ENCODE measurements at regions not wholly inside any gene's neighbourhood (a gene's known extent, or its start where the extent isn't known, plus 50 kb on each side); places are given as distances from the start of the nearest gene placed in this dataset.

DNA sequence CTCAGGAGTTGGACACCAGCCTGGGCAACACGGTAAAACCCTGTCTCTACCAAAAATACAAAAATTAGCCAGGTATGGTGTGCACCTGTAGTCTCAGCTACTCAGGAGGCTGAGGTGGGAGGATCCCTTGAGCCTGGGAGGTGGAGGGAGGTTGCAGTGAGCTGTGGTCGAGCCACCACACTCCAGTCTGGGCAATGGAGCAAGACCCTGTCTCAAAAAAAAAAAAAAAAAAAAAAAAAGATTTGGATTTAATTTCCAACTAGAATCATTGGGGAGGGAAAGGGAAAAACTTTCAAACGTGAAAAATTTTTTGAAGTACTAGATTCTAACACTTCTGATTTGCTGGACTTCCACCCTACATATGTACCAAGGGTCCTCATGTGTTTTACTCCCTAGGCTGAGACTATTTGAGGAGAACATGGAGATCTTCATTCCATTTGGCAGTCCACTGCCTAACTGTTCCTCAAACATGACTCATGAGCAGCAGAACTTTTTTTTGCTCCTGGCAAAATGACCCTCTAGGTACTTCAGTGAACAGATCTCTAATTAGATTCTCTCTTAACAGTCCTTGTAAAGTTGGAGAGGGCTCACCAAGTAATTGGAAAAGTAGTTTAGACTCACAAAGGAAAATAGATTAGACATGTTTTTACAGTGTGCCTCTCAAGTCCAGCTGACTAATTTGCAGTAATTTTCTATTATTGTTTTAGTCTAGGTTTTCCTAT, 267.6 kb downstream of the METTL4 start:
- Histone ChIP-seq H3K4me3 (no peak overlapping the region), H3K27ac (no peak overlapping the region)
- no peak for DNase-seq (ENCODE audit: low spot score)
- TF ChIP-seq, protein P1, sequence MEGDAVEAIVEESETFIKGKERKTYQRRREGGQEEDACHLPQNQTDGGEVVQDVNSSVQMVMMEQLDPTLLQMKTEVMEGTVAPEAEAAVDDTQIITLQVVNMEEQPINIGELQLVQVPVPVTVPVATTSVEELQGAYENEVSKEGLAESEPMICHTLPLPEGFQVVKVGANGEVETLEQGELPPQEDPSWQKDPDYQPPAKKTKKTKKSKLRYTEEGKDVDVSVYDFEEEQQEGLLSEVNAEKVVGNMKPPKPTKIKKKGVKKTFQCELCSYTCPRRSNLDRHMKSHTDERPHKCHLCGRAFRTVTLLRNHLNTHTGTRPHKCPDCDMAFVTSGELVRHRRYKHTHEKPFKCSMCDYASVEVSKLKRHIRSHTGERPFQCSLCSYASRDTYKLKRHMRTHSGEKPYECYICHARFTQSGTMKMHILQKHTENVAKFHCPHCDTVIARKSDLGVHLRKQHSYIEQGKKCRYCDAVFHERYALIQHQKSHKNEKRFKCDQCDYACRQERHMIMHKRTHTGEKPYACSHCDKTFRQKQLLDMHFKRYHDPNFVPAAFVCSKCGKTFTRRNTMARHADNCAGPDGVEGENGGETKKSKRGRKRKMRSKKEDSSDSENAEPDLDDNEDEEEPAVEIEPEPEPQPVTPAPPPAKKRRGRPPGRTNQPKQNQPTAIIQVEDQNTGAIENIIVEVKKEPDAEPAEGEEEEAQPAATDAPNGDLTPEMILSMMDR (IDR thresholded peaks at IDR 0.05), result no peak

DNA sequence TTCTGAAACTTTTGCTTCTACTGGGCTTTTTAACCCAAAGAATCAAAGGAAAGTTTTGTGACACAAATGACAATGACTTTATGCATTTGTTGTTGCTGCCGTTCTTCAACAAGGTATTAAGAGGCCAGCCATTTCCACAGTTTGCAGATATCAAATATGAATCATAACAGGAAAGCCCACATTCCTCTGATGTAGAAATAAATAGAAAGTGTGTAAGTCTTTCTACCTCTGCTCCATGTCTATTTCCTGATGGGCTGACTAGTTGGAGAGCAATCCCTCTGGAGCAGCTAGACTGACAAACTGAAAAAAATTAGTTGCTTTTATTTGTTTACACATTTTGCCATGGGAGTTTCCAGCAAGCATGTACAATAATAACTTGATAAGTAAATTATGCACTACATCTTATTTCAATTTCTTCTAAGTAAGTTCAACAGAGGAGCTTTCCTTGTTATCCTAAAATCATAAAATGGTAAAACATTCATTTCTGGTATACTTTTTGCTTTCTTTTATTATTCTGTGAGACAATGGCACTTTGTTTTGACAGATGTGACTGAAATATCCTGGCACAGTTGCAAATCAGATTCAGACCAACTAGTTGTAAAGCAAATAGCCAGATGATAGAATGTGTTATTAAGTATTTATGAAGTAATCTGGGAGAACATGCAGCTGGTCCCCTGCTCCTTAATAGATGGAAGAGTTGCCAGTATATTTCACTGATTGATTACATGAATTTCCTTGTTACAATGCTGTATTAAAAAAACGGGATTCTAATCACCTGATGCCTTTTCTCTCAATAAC, 266.7 kb downstream of the METTL4 start:
- no peak overlapping the region for H3K4me3 ChIP-seq
- no peak overlapping the region for H3K27ac ChIP-seq
- TF ChIP-seq, protein P1 (IDR thresholded peaks at IDR 0.05), result no peak
- no peak for DNase-seq (ENCODE audit: low spot score)

DNA sequence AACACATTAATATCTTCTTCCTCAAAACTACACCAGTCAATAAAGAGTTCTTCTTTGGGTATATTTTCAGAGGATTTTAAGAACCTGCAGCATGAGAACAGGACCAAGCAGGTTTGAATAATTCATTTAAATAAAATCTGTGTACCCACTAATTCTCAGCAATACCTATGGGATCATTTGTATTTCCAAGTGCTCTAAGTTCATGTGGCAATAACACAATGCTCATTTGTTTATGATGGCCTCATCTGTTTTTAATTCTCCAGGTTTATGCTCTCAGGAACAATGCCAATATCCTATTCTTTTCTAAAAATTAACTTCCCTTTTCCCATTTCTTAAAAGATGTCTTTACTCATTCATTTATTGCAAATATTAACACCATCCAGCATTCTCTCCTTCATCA, 264.7 kb downstream of the METTL4 start:
- no peak for DNase-seq (ENCODE audit: low spot score)
- TF ChIP-seq, protein P1 (IDR thresholded peaks at IDR 0.05), result no peak
- Histone ChIP-seq H3K27ac (no peak overlapping the region), H3K4me3 (no peak overlapping the region)

DNA sequence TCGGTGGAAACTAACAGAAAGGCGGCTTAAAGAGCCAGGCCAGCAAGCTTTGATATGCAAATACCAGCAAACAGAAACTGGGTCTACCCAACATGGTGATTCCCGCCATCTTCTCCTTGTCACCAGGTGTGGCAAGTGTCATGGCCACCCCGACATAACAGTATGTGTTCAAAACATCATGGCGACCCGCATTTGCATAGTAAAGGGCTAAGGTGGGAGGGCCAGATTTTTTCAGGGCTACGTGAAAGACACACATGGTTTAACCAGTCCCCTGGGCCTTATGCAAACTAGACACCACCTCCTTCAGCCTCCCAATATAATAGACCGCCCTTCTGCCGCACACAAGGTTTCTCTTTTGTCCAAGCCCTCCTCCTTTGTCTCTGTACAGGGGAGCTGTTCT, 260.4 kb downstream of the METTL4 start:
- Histone ChIP-seq H3K27ac (no peak overlapping the region), H3K4me3 (no peak overlapping the region)
- TF ChIP-seq, protein P1 (IDR thresholded peaks at IDR 0.05), result no peak
- no peak for DNase-seq (ENCODE audit: low spot score)

DNA sequence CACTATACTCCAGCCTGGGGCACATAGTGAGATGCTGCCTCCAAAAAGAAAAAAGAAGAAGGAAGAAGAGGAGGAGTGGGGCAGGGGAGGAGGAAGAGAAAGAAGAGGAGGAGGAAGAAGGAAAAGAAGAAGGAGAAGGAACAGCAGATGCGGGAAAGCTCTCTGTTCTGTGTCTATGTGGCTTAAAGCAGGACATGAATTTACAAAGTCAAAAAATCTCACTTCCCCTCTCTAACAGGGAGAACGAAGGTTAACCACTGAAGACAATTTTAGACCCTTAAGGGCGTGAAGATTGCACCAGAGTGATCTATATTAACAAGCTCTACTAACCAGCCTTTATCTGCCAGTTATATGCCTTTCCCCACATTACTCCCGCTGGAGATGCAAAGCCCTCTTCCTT, 258.9 kb downstream of the METTL4 start:
- Histone ChIP-seq H3K27ac (no peak overlapping the region), H3K4me3 (no peak overlapping the region)
- no peak for DNase-seq (ENCODE audit: low spot score)
- TF ChIP-seq, protein P1 (IDR thresholded peaks at IDR 0.05), result no peak

DNA sequence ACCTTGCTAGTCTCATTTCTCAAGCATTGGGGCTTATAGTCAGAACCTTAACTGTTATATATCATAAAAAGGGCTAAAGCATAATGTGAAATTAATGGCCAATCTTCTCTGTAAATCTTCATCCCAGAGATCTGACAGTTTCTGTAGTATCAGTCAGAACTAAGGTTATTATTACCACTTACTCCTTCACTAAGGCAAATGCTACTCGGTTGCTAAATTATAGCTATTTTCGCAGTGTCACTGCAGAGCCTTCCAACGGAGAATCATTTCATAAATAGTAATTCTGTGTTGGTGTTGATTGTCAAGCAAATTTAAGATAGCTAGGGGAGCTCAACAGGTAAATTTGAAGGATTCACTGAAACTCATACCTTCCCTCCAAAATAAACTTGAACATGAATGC, 258.0 kb downstream of the METTL4 start:
- no peak overlapping the region for H3K27ac ChIP-seq
- H3K4me3 ChIP-seq, result no peak overlapping the region
- no peak for DNase-seq (ENCODE audit: low spot score)
- TF ChIP-seq, protein P1 (IDR thresholded peaks at IDR 0.05), result no peak
